Ovary (tissue), 3 donors: ENCODE measurements at regions not wholly inside any gene's neighbourhood (a gene's known extent, or its start where the extent isn't known, plus 50 kb on each side); places are given as distances from the start of the nearest gene placed in this dataset.

ENCODE experiments used
- CTCF ChIP-seq, 3 donors: fragments of 450-650 bp in 2 of 3; fragments of 200-600 bp in 1 of 3; IDR thresholded peaks; one replicate each; pipeline versions ENCODE4 v1.5.1 to v1.8.0; 2016 to 2022; ENCODE audit warnings: antibody characterized with exemption in 3 of 3, mild to moderate bottlenecking in 1 of 3
- POLR2A ChIP-seq: fragments of 450-650 bp; IDR thresholded peaks from one replicate; pipeline ENCODE4 v1.6.1; 2017; ENCODE audit warnings: antibody characterized with exemption, mild to moderate bottlenecking, moderate library complexity
- donor health status: DM: no; HTN: no; CAD: no.

GRCh38 chr15:88321271-88321670 lies 64.7 kb upstream of the NTRK3 start:
- TF ChIP-seq CTCF (IDR thresholded peaks at IDR 0.05): no peak
- no peak for TF ChIP-seq POLR2A
